SK-N-SH (cell line): ENCODE measurements at regions not wholly inside any gene's neighbourhood (a gene's known extent, or its start where the extent isn't known, plus 50 kb on each side); places are given as distances from the start of the nearest gene placed in this dataset.

Experiments used
- CTCF ChIA-PET: fragments of 300-600, 350-600 bp; formaldehyde crosslinking; extraction: SDS; loops from one replicate; lab custom pipeline; 2021; lab: Yijun Ruan, JAX
- POLR2A ChIA-PET: fragments of 350-600 bp; sonication (Branson Sonifier 250); formaldehyde crosslinking; extraction: SDS; loops from one replicate; lab custom pipeline; 2020; ENCODE audit warnings: antibody characterized with exemption, inconsistent platforms; lab: Yijun Ruan, JAX
- DNase-seq: peaks from one replicate; pipeline ENCODE4 v3.0.0; 2012
- H2AFZ ChIP-seq: fragments of 200-600 bp; sonication (generic); 2 replicates; pipeline ENCODE4 v1.8.1; 2016; ENCODE audit warnings: antibody characterized with exemption, mild to moderate bottlenecking, low read depth
- H3F3A ChIP-seq: fragments of 200-600 bp; sonication (generic); replicated peaks from 2 replicates; pipeline ENCODE3; 2016; ENCODE audit warnings: antibody characterized with exemption, mild to moderate bottlenecking; ENCODE audit not compliant: insufficient read depth
- H3K27ac ChIP-seq, 2 experiments: fragments of 200-500 bp in 1 of 2; fragments of 200-600 bp in 1 of 2; sonication (Bioruptor generic) in 1 of 2; sonication (generic), shearing (Covaris generic) in 1 of 2; 2 replicates each; pipeline versions ENCODE4 v1.5.1 to v1.6.1; 2014 to 2016; ENCODE audit warnings: low read depth in 2 of 2, inconsistent platforms in 1 of 2, low read length in 1 of 2, mild to moderate bottlenecking in 1 of 2, mixed read lengths in 1 of 2
- H3K27me3 ChIP-seq: fragments of 200-600 bp; sonication (generic), shearing (Covaris generic); 2 replicates; pipeline ENCODE4 v1.6.1; 2016; ENCODE audit warnings: mixed run types; ENCODE audit not compliant: insufficient read depth
- H3K36me3 ChIP-seq, 2 experiments: fragments of 200-500 bp in 1 of 2; fragments of 200-600 bp in 1 of 2; sonication (Bioruptor generic) in 1 of 2; sonication (generic) in 1 of 2; replicated peaks in 1 of 2; 2 replicates each; pipeline versions ENCODE3 to v1.5.1; 2014 to 2016; ENCODE audit warnings: low read length in 1 of 2, mild to moderate bottlenecking in 1 of 2; ENCODE audit not compliant: insufficient read depth in 2 of 2, control insufficient read depth in 1 of 2
- H3K4me1 ChIP-seq, 2 experiments: fragments of 200-500 bp in 1 of 2; fragments of 200-600 bp in 1 of 2; sonication (Bioruptor generic) in 1 of 2; sonication (generic), shearing (Covaris generic) in 1 of 2; 2 replicates each; pipeline versions ENCODE4 v1.5.1 to v1.6.1; 2014 to 2016; ENCODE audit warnings: low read depth in 1 of 2, low read length in 1 of 2, mixed run types in 1 of 2; ENCODE audit not compliant: insufficient read depth in 2 of 2, control insufficient read depth in 1 of 2
- H3K4me2 ChIP-seq: fragments of 200-600 bp; sonication (generic), shearing (Covaris generic); 2 replicates; pipeline ENCODE4 v1.6.1; 2017; ENCODE audit warnings: mixed run types
- H3K4me3 ChIP-seq, 2 experiments: fragments of 200-500 bp in 1 of 2; fragments of 200-600 bp in 1 of 2; sonication (Bioruptor generic) in 1 of 2; sonication (generic), shearing (Covaris generic) in 1 of 2; 2 replicates each; pipeline versions ENCODE4 v1.5.1 to v1.8.1; 2014 to 2016; ENCODE audit warnings: low read depth in 2 of 2, inconsistent platforms in 1 of 2, low read length in 1 of 2, mild to moderate bottlenecking in 1 of 2, mixed read lengths in 1 of 2, moderate library complexity in 1 of 2
- H3K79me2 ChIP-seq: fragments of 200-600 bp; sonication (generic); 2 replicates; pipeline ENCODE4 v1.8.1; 2017; ENCODE audit warnings: mild to moderate bottlenecking; ENCODE audit not compliant: insufficient read depth
- H3K9ac ChIP-seq: fragments of 200-600 bp; sonication (generic); 2 replicates; pipeline ENCODE4 v1.6.1; 2017; ENCODE audit warnings: mixed run types
- H3K9me2 ChIP-seq: fragments of 200-600 bp; sonication (generic); 2 replicates; pipeline ENCODE4 v1.6.1; 2017; ENCODE audit warnings: mixed run types
- H3K9me3 ChIP-seq: fragments of 200-600 bp; sonication (generic); 2 replicates; pipeline ENCODE4 v1.6.1; 2017; ENCODE audit warnings: mixed run types, mild to moderate bottlenecking, moderate library complexity
- H4K20me1 ChIP-seq: fragments of 200-600 bp; sonication (generic); 2 replicates; pipeline ENCODE4 v1.6.1; 2017; ENCODE audit warnings: mild to moderate bottlenecking, mixed run types; ENCODE audit not compliant: insufficient read depth
- CHD2 ChIP-seq: fragments of 150-350 bp; IDR thresholded peaks from 2 replicates; pipeline ENCODE4 v1.6.1; 2018; ENCODE audit warnings: low read length; ENCODE audit not compliant: partially characterized antibody
- CTCF ChIP-seq: fragments of 200-600 bp; sonication (generic); IDR thresholded peaks from 2 replicates; pipeline ENCODE4 v1.6.1; 2017; ENCODE audit warnings: antibody characterized with exemption, mild to moderate bottlenecking, moderate library complexity
- ELF1 ChIP-seq: IDR thresholded peaks from 2 replicates; pipeline ENCODE4 v1.4.0; 2012
- EP300 ChIP-seq, 2 experiments: IDR thresholded peaks; 2 replicates each; pipeline versions ENCODE4 v1.4.0 to v1.6.1; 2012; ENCODE audit warnings: borderline replicate concordance in 1 of 2, low read depth in 1 of 2, low read length in 1 of 2
- EZH2phosphoT487 ChIP-seq: fragments of 200-600 bp; sonication (generic); IDR thresholded peaks from 2 replicates; pipeline ENCODE4 v1.6.1; 2017; ENCODE audit warnings: low read depth, mixed run types, mild to moderate bottlenecking, antibody characterized with exemption, moderate library complexity, borderline replicate concordance
- FOXJ3 ChIP-seq: sonication (generic); formaldehyde crosslinking; IDR thresholded peaks from 2 replicates; pipeline ENCODE4 v1.5.1; 2020; ENCODE audit warnings: mild to moderate bottlenecking, missing genetic modification reagents
- IRF3 ChIP-seq: fragments of 150-350 bp; IDR thresholded peaks from 2 replicates; pipeline ENCODE4 v1.6.1; 2016; ENCODE audit warnings: mild to moderate bottlenecking, low read depth, low read length
- JUND ChIP-seq: IDR thresholded peaks from 2 replicates; pipeline ENCODE4 v1.4.0; 2012
- MEF2A ChIP-seq: IDR thresholded peaks from 2 replicates; pipeline ENCODE4 v1.4.0; 2012; ENCODE audit warnings: low read depth, borderline replicate concordance
- MXI1 ChIP-seq: IDR thresholded peaks from 2 replicates; pipeline ENCODE4 v1.6.1; 2012; ENCODE audit warnings: mild to moderate bottlenecking, low read depth, low read length, improper control_type of control experiment
- NRF1 ChIP-seq: IDR thresholded peaks from 2 replicates; pipeline ENCODE4 v1.6.1; 2012; ENCODE audit warnings: low read depth, mild to moderate bottlenecking, low read length
- PBX3 ChIP-seq: IDR thresholded peaks from 2 replicates; pipeline ENCODE4; 2012
- REST ChIP-seq: IDR thresholded peaks from 2 replicates; pipeline ENCODE4 v1.6.1; 2012; ENCODE audit warnings: mild to moderate bottlenecking, low read depth, low read length, moderate library complexity
- RFX5 ChIP-seq: IDR thresholded peaks from 2 replicates; pipeline ENCODE4 v1.6.1; 2012; ENCODE audit warnings: mild to moderate bottlenecking, improper control_type of control experiment, low read length
- RXRA ChIP-seq: IDR thresholded peaks from 2 replicates; pipeline ENCODE4 v1.4.0; 2012; ENCODE audit warnings: low read depth, mild to moderate bottlenecking, borderline replicate concordance
- TAF1 ChIP-seq: IDR thresholded peaks from 2 replicates; pipeline ENCODE4 v1.6.1; 2012; ENCODE audit warnings: low read depth, mild to moderate bottlenecking, low read length, moderate library complexity, borderline replicate concordance
- USF1 ChIP-seq: IDR thresholded peaks from 2 replicates; pipeline ENCODE4 v1.4.0; 2012; ENCODE audit warnings: low read depth, borderline replicate concordance
- USF2 ChIP-seq: fragments of 150-350 bp; IDR thresholded peaks from 2 replicates; pipeline ENCODE4 v1.6.1; 2017; ENCODE audit warnings: antibody characterized with exemption, low read length, low read depth, borderline replicate concordance
- ZBTB33 ChIP-seq: IDR thresholded peaks from 2 replicates; pipeline ENCODE4 v1.4.0; 2012; ENCODE audit warnings: low read depth, borderline replicate concordance
- WGBS: methylation state at CpG from one replicate; pipeline ENCODE4 v1.1.6; 2017; ENCODE audit warnings: low lambda C conversion rate; 5-methylcytosine and 5-hydroxymethylcytosine counted together

- H4K20me1 ChIP-seq = no peaks in the 10 kb centered on the region
- POLR2A ChIA-PET = no interaction called here
- DNase-seq = no peak
- no peak for TF ChIP-seq JUND
- TF ChIP-seq MXI1 = no peak
- TF ChIP-seq FOXJ3 = no peak
- TF ChIP-seq NRF1 = no peak
- TF ChIP-seq USF1 = no peak
- no peak for TF ChIP-seq EZH2phosphoT487
- TF ChIP-seq ZBTB33 = no peak
- TF ChIP-seq PBX3 = no peak
- no peak for TF ChIP-seq ELF1
- no peak for TF ChIP-seq RFX5
- no peak for TF ChIP-seq IRF3
- TF ChIP-seq MEF2A = no peak
- no peak for TF ChIP-seq TAF1
- no peak for TF ChIP-seq CHD2
- TF ChIP-seq CTCF = no peak
- TF ChIP-seq RXRA = no peak
- TF ChIP-seq USF2 = no peak
- TF ChIP-seq EP300 (IDR thresholded peaks at IDR 0.05; ENCODE audit: borderline replicate concordance in 1 of 2, low read depth in 1 of 2, low read length in 1 of 2) = no peak
- no peak for TF ChIP-seq REST
- H3K27ac ChIP-seq = no peak overlapping the region
- H3K79me2 ChIP-seq = no peaks in the 10 kb centered on the region
- H3K4me2 ChIP-seq = no peak overlapping the region
- CTCF ChIA-PET = interaction anchor here (1.3 kb wide), 1 partner anchor 12 kb away, joined by 5 read pairs; no protein-coding TSS in a partner anchor
- no peak overlapping the region for H2AFZ ChIP-seq
- no peak overlapping the region for H3K4me3 ChIP-seq
- H3K27me3 ChIP-seq = no peaks in the 10 kb centered on the region
- no peaks in the 10 kb centered on the region for H3F3A ChIP-seq
- H3K9ac ChIP-seq = no peak overlapping the region
- no peaks in the 10 kb centered on the region for H3K4me1 ChIP-seq
- no peaks in the 10 kb centered on the region for H3K9me2 ChIP-seq
- 1% methylated on average over 2 of the region's 2 CpGs for WGBS
- H3K36me3 ChIP-seq = no peaks in the 10 kb centered on the region
- H3K9me3 ChIP-seq = no peaks in the 10 kb centered on the region
Measured at GRCh38 chr10:84038035-84038434, 101.3 kb upstream of the GHITM start.
